HG03159 (cell line): ENCODE measurements at regions not wholly inside any gene's neighbourhood (a gene's known extent, or its start where the extent isn't known, plus 50 kb on each side); places are given as distances from the start of the nearest gene placed in this dataset.
A peak's percentile ranks its signal among the peaks of the same experiment; 100 is the strongest.
"Not testable (repeated sequence)": the region's sequence is repeated elsewhere in the genome, so short reads cannot be mapped to it uniquely, and the experiment has no call there.

ENCODE experiments used
- ATAC-seq: cut with Tn5 transposase; IDR thresholded peaks from one replicate; pipeline ENCODE4 v1.9.1; 2021; ENCODE audit warnings: mild to moderate bottlenecking, moderate library complexity; ENCODE audit not compliant: unreplicated experiment

GRCh38 chr9:90069085-90069484 lies 464.3 kb downstream of the GADD45G start:
- no peak for ATAC-seq

- ATAC-seq, result no peak
These were observed 465.2 kb downstream of the GADD45G start for GRCh38 chr9:90070056-90070455.

- no peak for ATAC-seq
These were observed 465.7 kb downstream of the GADD45G start for GRCh38 chr9:90070469-90070868.

- ATAC-seq, result no peak
These were observed 466.3 kb downstream of the GADD45G start for GRCh38 chr9:90070931-90071660.

- no peak for ATAC-seq
These were observed 468.6 kb downstream of the GADD45G start for GRCh38 chr9:90073186-90073945.

GRCh38 chr9:90074316-90074962 lies 469.6 kb downstream of the GADD45G start:
- ATAC-seq, result no peak

GRCh38 chr9:90077598-90077997 lies 472.8 kb downstream of the GADD45G start:
- ATAC-seq, result not testable (repeated sequence)

GRCh38 chr9:90078988-90079421 lies 474.2 kb downstream of the GADD45G start:
- no peak for ATAC-seq

- no peak for ATAC-seq
These were observed 480.8 kb downstream of the GADD45G start for GRCh38 chr9:90085633-90086032.

- no peak for ATAC-seq
These were observed 481.3 kb downstream of the GADD45G start for GRCh38 chr9:90086101-90086511.

- no peak for ATAC-seq
These were observed 483.6 kb downstream of the GADD45G start for GRCh38 chr9:90088434-90088833.

GRCh38 chr9:90088856-90089255 lies 484.0 kb downstream of the GADD45G start:
- no peak for ATAC-seq

- no peak for ATAC-seq
These were observed 486.2 kb downstream of the GADD45G start for GRCh38 chr9:90090997-90091396.

- ATAC-seq, result no peak
These were observed 487.7 kb downstream of the GADD45G start for GRCh38 chr9:90092508-90092907.

GRCh38 chr9:90095682-90096081 lies 490.9 kb downstream of the GADD45G start:
- no peak for ATAC-seq

GRCh38 chr9:90097237-90097636 lies 492.4 kb downstream of the GADD45G start:
- ATAC-seq, result no peak

- no peak for ATAC-seq
These were observed 493.6 kb downstream of the GADD45G start for GRCh38 chr9:90098408-90098807.

GRCh38 chr9:90099262-90099963 lies 494.6 kb downstream of the GADD45G start:
- ATAC-seq, result no peak

- ATAC-seq, result no peak
These were observed 495.2 kb downstream of the GADD45G start for GRCh38 chr9:90100014-90100413.

GRCh38 chr9:90102292-90102901 lies 497.6 kb downstream of the GADD45G start:
- ATAC-seq, result peak; percentile 97

GRCh38 chr9:90103771-90104170 lies 499.0 kb downstream of the GADD45G start:
- no peak for ATAC-seq
